Keratinocyte (primary cell): ENCODE measurements at regions not wholly inside any gene's neighbourhood (a gene's known extent, or its start where the extent isn't known, plus 50 kb on each side); places are given as distances from the start of the nearest gene placed in this dataset.

Source experiments
- DNase-seq: peaks from one replicate; pipeline ENCODE4 v3.0.0-alpha.2; 2011; ENCODE audit warnings: low read depth, missing footprints, low spot score
- FAIRE-seq: peaks from 2 replicates; lab custom pipeline; 2011; peaks lifted over from hg19 to GRCh38; lab: Jason Lieb, UNC
- H2AFZ ChIP-seq: 2 replicates; pipeline ENCODE4 v1.6.0; 2012; ENCODE audit warnings: low read length, control low read depth, inconsistent platforms; ENCODE audit not compliant: control insufficient read depth
- H3K27ac ChIP-seq: 2 replicates; pipeline ENCODE4 v1.5.1; 2011; ENCODE audit warnings: low read length; ENCODE audit not compliant: control insufficient read depth, insufficient read depth
- H3K27me3 ChIP-seq: 3 replicates; pipeline ENCODE4 v1.6.0; 2011; ENCODE audit warnings: low read length; ENCODE audit not compliant: control insufficient read depth, insufficient read depth; ENCODE audit errors: extremely low read depth
- H3K36me3 ChIP-seq, 2 experiments: 2 replicates in 1 of 2; 3 replicates in 1 of 2; pipeline ENCODE4 v1.5.1; 2011; ENCODE audit warnings: low read length in 2 of 2, mild to moderate bottlenecking in 1 of 2; ENCODE audit not compliant: control insufficient read depth in 2 of 2, insufficient read depth in 2 of 2; ENCODE audit errors: extremely low read depth in 1 of 2
- H3K4me1 ChIP-seq: 3 replicates; pipeline ENCODE4 v1.5.1; 2011; ENCODE audit warnings: low read length; ENCODE audit not compliant: control insufficient read depth, insufficient read depth; ENCODE audit errors: extremely low read depth
- H3K4me2 ChIP-seq: 3 replicates; pipeline ENCODE4 v1.6.0; 2011; ENCODE audit warnings: low read depth, low read length; ENCODE audit not compliant: control insufficient read depth, insufficient read depth; ENCODE audit errors: extremely low read depth
- H3K4me3 ChIP-seq, 3 experiments: fragments of 200-600 bp in 1 of 3; sonication (generic) in 1 of 3; 2 replicates in 2 of 3; 3 replicates in 1 of 3; pipeline ENCODE4 v1.5.1; 2011 to 2016; ENCODE audit warnings: low read length in 3 of 3, mild to moderate bottlenecking in 3 of 3, control low read depth in 2 of 3, inconsistent platforms in 1 of 3, low read depth in 1 of 3, mixed read lengths in 1 of 3, mixed run types in 1 of 3, moderate library complexity in 1 of 3; ENCODE audit not compliant: control insufficient read depth in 2 of 3, insufficient read depth in 2 of 3; ENCODE audit errors: extremely low read depth in 1 of 3
- H3K79me2 ChIP-seq: 2 replicates; pipeline ENCODE4 v1.6.0; 2012; ENCODE audit warnings: low read length; ENCODE audit not compliant: control insufficient read depth, insufficient read depth
- H3K9ac ChIP-seq: 3 replicates; pipeline ENCODE4 v1.6.0; 2011; ENCODE audit warnings: low read length; ENCODE audit not compliant: control insufficient read depth, insufficient read depth; ENCODE audit errors: extremely low read depth
- H3K9me1 ChIP-seq: 3 replicates; pipeline ENCODE4 v1.6.0; 2011; ENCODE audit warnings: low read length; ENCODE audit not compliant: control insufficient read depth, insufficient read depth; ENCODE audit errors: extremely low read depth
- H3K9me3 ChIP-seq: 2 replicates; pipeline ENCODE4 v1.5.1; 2012; ENCODE audit warnings: low read depth, low read length; ENCODE audit not compliant: control insufficient read depth
- H4K20me1 ChIP-seq: 3 replicates; pipeline ENCODE4 v1.6.0; 2011; ENCODE audit warnings: low read length; ENCODE audit not compliant: control insufficient read depth, insufficient read depth; ENCODE audit errors: extremely low read depth
- CTCF ChIP-seq, 3 experiments: IDR thresholded peaks in 1 of 3; conservative IDR thresholded peaks in 1 of 3; optimal IDR thresholded peaks in 1 of 3; 2 replicates in 2 of 3; 3 replicates in 1 of 3; pipeline versions ENCODE3 to v1.5.1; 2011; ENCODE audit warnings: low read length in 3 of 3, mild to moderate bottlenecking in 3 of 3, moderate library complexity in 2 of 3, control low read depth in 1 of 3, inconsistent platforms in 1 of 3; ENCODE audit not compliant: insufficient read depth in 2 of 3; ENCODE audit errors: extremely low read depth in 1 of 3
- EZH2 ChIP-seq: IDR thresholded peaks from one replicate; pipeline ENCODE4 v1.6.1; 2012; ENCODE audit warnings: inconsistent platforms, mild to moderate bottlenecking, low read length, moderate library complexity
- dilution Hi-C: fragments of 300-500 bp; cut with MboI; formaldehyde crosslinking; loops from one replicate; pipeline ENCODE4 v1.7.0; 2020; ENCODE audit warnings: low sequenced_read_pairs; ENCODE audit not compliant: extremely low pct_ligation_motif_present

GRCh38 chr2:121031568-121032340 lies 253.2 kb downstream of the TFCP2L1 start:
- H4K20me1 ChIP-seq, result no peaks in the 10 kb centered on the region
- no peaks in the 10 kb centered on the region for H3K9me1 ChIP-seq
- dilution Hi-C loops, result no loop called here
- H3K4me1 ChIP-seq, result no peaks in the 10 kb centered on the region
- peaks cover 29% of the 10 kb centered on the region for H3K27me3 ChIP-seq
- FAIRE-seq (no peak), DNase-seq (no peak)
- H3K36me3 ChIP-seq, result no peaks in the 10 kb centered on the region
- TF ChIP-seq EZH2, result no peak
- no peak for TF ChIP-seq CTCF (optimal IDR thresholded peaks at IDR 0.05 in 1 of 3, IDR thresholded peaks at IDR 0.05 in 1 of 3, conservative IDR thresholded peaks at IDR 0.05 in 1 of 3; ENCODE audit: extremely low read depth in 1 of 3, insufficient read depth in 2 of 3, low read length in 3 of 3)
- no peak overlapping the region for H3K9ac ChIP-seq
- no peak overlapping the region for H3K4me2 ChIP-seq
- H3K4me3 ChIP-seq, result no peak overlapping the region
- no peak overlapping the region for H3K27ac ChIP-seq
- no peaks in the 10 kb centered on the region for H3K79me2 ChIP-seq
- no peaks in the 10 kb centered on the region for H3K9me3 ChIP-seq
- no peak overlapping the region for H2AFZ ChIP-seq

GRCh38 chr2:121033461-121033996 lies 251.5 kb downstream of the TFCP2L1 start:
- TF ChIP-seq EZH2 (no peak), CTCF (optimal IDR thresholded peaks at IDR 0.05 in 1 of 3, IDR thresholded peaks at IDR 0.05 in 1 of 3, conservative IDR thresholded peaks at IDR 0.05 in 1 of 3; ENCODE audit: extremely low read depth in 1 of 3, insufficient read depth in 2 of 3, low read length in 3 of 3) (no peak)
- no peak overlapping the region for H3K4me2 ChIP-seq
- H3K9ac ChIP-seq, result no peak overlapping the region
- H3K4me3 ChIP-seq, result no peak overlapping the region
- DNase-seq (no peak), FAIRE-seq (no peak)
- no peaks in the 10 kb centered on the region for H3K9me1 ChIP-seq
- dilution Hi-C loops, result no loop called here
- H3K36me3 ChIP-seq, result no peaks in the 10 kb centered on the region
- H3K79me2 ChIP-seq, result no peaks in the 10 kb centered on the region
- no peak overlapping the region for H3K27ac ChIP-seq
- H2AFZ ChIP-seq, result no peak overlapping the region
- H3K4me1 ChIP-seq, result no peaks in the 10 kb centered on the region
- H3K27me3 ChIP-seq, result peaks cover 28% of the 10 kb centered on the region
- no peaks in the 10 kb centered on the region for H4K20me1 ChIP-seq
- no peaks in the 10 kb centered on the region for H3K9me3 ChIP-seq
